IMR-90 (cell line): ENCODE measurements at regions not wholly inside any gene's neighbourhood (a gene's known extent, or its start where the extent isn't known, plus 50 kb on each side); places are given as distances from the start of the nearest gene placed in this dataset.

Source experiments
- ATAC-seq: fragments of 200-7000 bp; cut with Tn5 transposase; 2 replicates; pipeline ENCODE4 v1.9.1; 2020; ENCODE audit warnings: low read depth, mild to moderate bottlenecking, moderate library complexity
- BruUV-seq: library from RNA; stranded (reverse); fragments of 400-500 nt; replicated peaks from 2 replicates; lab custom pipeline; 2021; lab: Mats Ljungman, UMichigan
- CTCF ChIA-PET: fragments of 300-600 bp; formaldehyde crosslinking; extraction: SDS; loops from one replicate; lab custom pipeline; 2021; ENCODE audit warnings: antibody characterized with exemption; lab: Yijun Ruan, JAX
- POLR2A ChIA-PET: fragments of 300-600 bp; sonication (Branson Sonifier 250); formaldehyde crosslinking; loops from one replicate; lab custom pipeline; 2022; ENCODE audit warnings: antibody characterized with exemption; ENCODE audit not compliant: unreplicated experiment; lab: Charles Lee
- DNase-seq: peaks from one replicate; pipeline ENCODE4 v3.0.0; 2013
- H2AFZ ChIP-seq: replicated peaks from 2 replicates; pipeline ENCODE3; 2013; ENCODE audit warnings: low read length, mild to moderate bottlenecking; ENCODE audit not compliant: poor library complexity
- H2AK5ac ChIP-seq: 2 replicates; pipeline ENCODE4 v1.6.1; 2013; ENCODE audit warnings: low read depth, low read length, inconsistent platforms
- H2AK9ac ChIP-seq: replicated peaks from 2 replicates; pipeline ENCODE3; 2013; ENCODE audit warnings: mild to moderate bottlenecking, low read depth, low read length, moderate library complexity; ENCODE audit not compliant: poor library complexity
- H2BK120ac ChIP-seq: 2 replicates; pipeline ENCODE4 v1.6.1; 2013; ENCODE audit warnings: low read depth, low read length, inconsistent platforms
- H2BK15ac ChIP-seq: 3 replicates; pipeline ENCODE4 v1.6.1; 2013; ENCODE audit warnings: low read depth, low read length, inconsistent platforms
- H2BK20ac ChIP-seq: 2 replicates; pipeline ENCODE4 v1.6.1; 2013; ENCODE audit warnings: low read depth, mild to moderate bottlenecking, inconsistent platforms, low read length, moderate library complexity
- H2BK5ac ChIP-seq: 2 replicates; pipeline ENCODE4 v1.6.1; 2013; ENCODE audit warnings: mild to moderate bottlenecking, low read depth, low read length, inconsistent platforms; ENCODE audit not compliant: poor library complexity, severe bottlenecking
- H3K14ac ChIP-seq: replicated peaks from 2 replicates; pipeline ENCODE4 v1.6.1; 2013; ENCODE audit warnings: low read depth, low read length, inconsistent platforms
- H3K18ac ChIP-seq: 2 replicates; pipeline ENCODE4 v1.6.1; 2013; ENCODE audit warnings: low read depth, low read length, control low read depth
- H3K23ac ChIP-seq: 2 replicates; pipeline ENCODE4 v1.6.1; 2013; ENCODE audit warnings: low read depth, low read length, inconsistent platforms
- H3K27ac ChIP-seq: 2 replicates; pipeline ENCODE4 v1.5.1; 2013; ENCODE audit warnings: mild to moderate bottlenecking, control low read depth, low read length; ENCODE audit not compliant: insufficient read depth
- H3K27me3 ChIP-seq: 2 replicates; pipeline ENCODE4 v1.6.1; 2013; ENCODE audit warnings: low read length; ENCODE audit not compliant: control insufficient read depth, insufficient read depth
- H3K36me3 ChIP-seq: 2 replicates; pipeline ENCODE4 v1.6.1; 2013; ENCODE audit warnings: low read length, mixed read lengths; ENCODE audit not compliant: control insufficient read depth, insufficient read depth
- H3K4ac ChIP-seq: 2 replicates; pipeline ENCODE4 v1.6.1; 2013; ENCODE audit warnings: low read depth, low read length, inconsistent platforms
- H3K4me1 ChIP-seq: 2 replicates; pipeline ENCODE4 v1.6.1; 2013; ENCODE audit warnings: low read length, mixed read lengths; ENCODE audit not compliant: control insufficient read depth, insufficient read depth
- H3K4me2 ChIP-seq: 2 replicates; pipeline ENCODE4 v1.6.1; 2013; ENCODE audit warnings: low read depth, mild to moderate bottlenecking, control low read depth, low read length, moderate library complexity
- H3K4me3 ChIP-seq: 2 replicates; pipeline ENCODE4 v1.5.1; 2013; ENCODE audit warnings: low read depth, mild to moderate bottlenecking, control low read depth, low read length, moderate library complexity; ENCODE audit not compliant: insufficient read depth
- H3K56ac ChIP-seq: 2 replicates; pipeline ENCODE4 v1.6.1; 2013; ENCODE audit warnings: low read length, inconsistent platforms; ENCODE audit not compliant: insufficient read depth; ENCODE audit errors: extremely low read depth
- H3K79me1 ChIP-seq, 2 experiments: 2 replicates each; pipeline ENCODE4 v1.6.1; 2013; ENCODE audit warnings: low read length in 2 of 2, inconsistent platforms in 1 of 2, low read depth in 1 of 2
- H3K9ac ChIP-seq: 2 replicates; pipeline ENCODE4 v1.6.1; 2013; ENCODE audit warnings: low read depth, low read length, control low read depth
- H3K9me1 ChIP-seq: 2 replicates; pipeline ENCODE4 v1.6.1; 2013; ENCODE audit warnings: low read length, inconsistent platforms; ENCODE audit not compliant: insufficient read depth
- H3K9me3 ChIP-seq: 2 replicates; pipeline ENCODE4 v1.6.1; 2013; ENCODE audit warnings: low read length; ENCODE audit not compliant: control insufficient read depth, insufficient read depth
- H4K20me1 ChIP-seq: 2 replicates; pipeline ENCODE4 v1.6.1; 2013; ENCODE audit warnings: low read length, inconsistent platforms; ENCODE audit not compliant: insufficient read depth
- H4K5ac ChIP-seq: 2 replicates; pipeline ENCODE4 v1.6.1; 2013; ENCODE audit warnings: mild to moderate bottlenecking, low read depth, low read length, control low read depth
- H4K8ac ChIP-seq, 2 experiments: 2 replicates each; pipeline ENCODE4 v1.6.1; 2013; ENCODE audit warnings: low read depth in 2 of 2, low read length in 2 of 2, control low read depth in 1 of 2, inconsistent platforms in 1 of 2
- H4K91ac ChIP-seq: 2 replicates; pipeline ENCODE4 v1.6.1; 2013; ENCODE audit warnings: low read depth, low read length, inconsistent platforms; ENCODE audit not compliant: insufficient read depth
- BHLHE40 ChIP-seq: fragments of 150-350 bp; IDR thresholded peaks from 2 replicates; pipeline ENCODE4 v1.6.1; 2016; ENCODE audit warnings: mild to moderate bottlenecking, low read depth, low read length
- CEBPB ChIP-seq: IDR thresholded peaks from 2 replicates; pipeline ENCODE4 v1.6.1; 2012; ENCODE audit warnings: low read depth, low read length, improper control_type of control experiment
- CHD1 ChIP-seq: IDR thresholded peaks from 2 replicates; pipeline ENCODE4 v1.6.1; 2012; ENCODE audit warnings: low read depth, low read length, improper control_type of control experiment
- CTCF ChIP-seq: conservative IDR thresholded peaks from 2 replicates; pipeline ENCODE4 v1.5.1; 2012; ENCODE audit warnings: mild to moderate bottlenecking, low read depth, low read length, improper control_type of control experiment
- ELK1 ChIP-seq: fragments of 150-350 bp; IDR thresholded peaks from 2 replicates; pipeline ENCODE4 v1.6.1; 2016; ENCODE audit warnings: low read depth, mild to moderate bottlenecking, low read length, moderate library complexity, borderline replicate concordance
- FOS ChIP-seq: fragments of 150-350 bp; IDR thresholded peaks from 2 replicates; pipeline ENCODE4 v1.6.1; 2016; ENCODE audit warnings: low read depth, low read length
- MAFK ChIP-seq: IDR thresholded peaks from 2 replicates; pipeline ENCODE4 v1.6.1; 2012; ENCODE audit warnings: low read depth, low read length, improper control_type of control experiment
- MAZ ChIP-seq: IDR thresholded peaks from 2 replicates; pipeline ENCODE4 v1.6.1; 2012; ENCODE audit warnings: low read depth, mild to moderate bottlenecking, low read length, improper control_type of control experiment, moderate library complexity, borderline replicate concordance
- MXI1 ChIP-seq: IDR thresholded peaks from 2 replicates; pipeline ENCODE4 v1.6.1; 2012; ENCODE audit warnings: low read depth, mild to moderate bottlenecking, low read length, moderate library complexity, borderline replicate concordance
- POLR2A ChIP-seq: IDR thresholded peaks from 2 replicates; pipeline ENCODE4 v1.6.1; 2012; ENCODE audit warnings: mild to moderate bottlenecking, low read depth, low read length
- RAD21 ChIP-seq: IDR thresholded peaks from 2 replicates; pipeline ENCODE4 v1.6.1; 2012; ENCODE audit warnings: low read length, improper control_type of control experiment
- RCOR1 ChIP-seq: IDR thresholded peaks from 2 replicates; pipeline ENCODE4 v1.6.1; 2012; ENCODE audit warnings: mild to moderate bottlenecking, low read length, improper control_type of control experiment; ENCODE audit not compliant: insufficient replicate concordance
- RFX5 ChIP-seq: IDR thresholded peaks from 2 replicates; pipeline ENCODE4 v1.8.0; 2012; ENCODE audit warnings: low read depth, mild to moderate bottlenecking, low read length, moderate library complexity
- SMC3 ChIP-seq: fragments of 150-350 bp; IDR thresholded peaks from 2 replicates; pipeline ENCODE4 v1.6.1; 2016; ENCODE audit warnings: low read depth, mild to moderate bottlenecking, antibody characterized with exemption, low read length, moderate library complexity
- WGBS, 2 experiments: methylation state at CpG; one replicate each; pipeline versions ENCODE4 v1.1.5 to v1.1.7; 2013; ENCODE audit warnings: missing lambda C conversion rate in 2 of 2; ENCODE audit not compliant: insufficient read length in 1 of 2; ENCODE audit errors: extremely low coverage in 2 of 2; 5-methylcytosine and 5-hydroxymethylcytosine counted together
- dilution Hi-C: fragments of 300-500 bp; cut with HindIII; formaldehyde crosslinking; loops from one replicate; pipeline ENCODE4 v1.14.3; 2018; ENCODE audit warnings: low sequenced_read_pairs; ENCODE audit not compliant: unreplicated experiment
- in situ Hi-C: fragments of 300-500 bp; cut with MboI; formaldehyde crosslinking; loops from 3 replicates; pipeline ENCODE4 v1.14.3; 2019; ENCODE audit warnings: low sequenced_read_pairs, inconsistent platforms, mixed read lengths
- intact Hi-C: fragments of 100-400 bp; cut with micrococcal nuclease; formaldehyde crosslinking; loops from 2 replicates; pipeline ENCODE4 v1.10.0; 2022

- H4K20me1 ChIP-seq: no peaks in the 10 kb centered on the region
- no peak overlapping the region for H3K27ac ChIP-seq
- H3K79me1 ChIP-seq: no peaks in the 10 kb centered on the region
- DNase-seq (no peak), ATAC-seq (no peak)
- no peak overlapping the region for H3K23ac ChIP-seq
- H3K4me1 ChIP-seq: no peaks in the 10 kb centered on the region
- no peaks in the 10 kb centered on the region for H3K9me1 ChIP-seq
- no peak overlapping the region for H2AFZ ChIP-seq
- no peak overlapping the region for H2BK5ac ChIP-seq
- H3K18ac ChIP-seq: no peak overlapping the region
- dilution Hi-C loops: no loop called here
- H3K9me3 ChIP-seq: no peaks in the 10 kb centered on the region
- H3K4ac ChIP-seq: no peak overlapping the region
- intact Hi-C loops: no loop called here
- no peak overlapping the region for H3K4me2 ChIP-seq
- no peak overlapping the region for H2AK9ac ChIP-seq
- H4K5ac ChIP-seq: no peak overlapping the region
- no peaks in the 10 kb centered on the region for H3K36me3 ChIP-seq
- H2BK120ac ChIP-seq: no peak overlapping the region
- no peaks in the 10 kb centered on the region for H3K27me3 ChIP-seq
- in situ Hi-C loops: no loop called here
- no peak overlapping the region; the same call in 1 of the 2 replicates for H4K91ac ChIP-seq
- no peak overlapping the region for H3K4me3 ChIP-seq
- H4K8ac ChIP-seq: no peak overlapping the region
- no peak overlapping the region for H3K9ac ChIP-seq
- no peak overlapping the region for H3K14ac ChIP-seq
- CTCF ChIA-PET: no interaction called here
- H2BK15ac ChIP-seq: no peak overlapping the region
- no TSS peak for BruUV-seq
- POLR2A ChIA-PET: no interaction called here
- H2BK20ac ChIP-seq: no peak overlapping the region
- 100% methylated on average over 2 of the region's 3 CpGs; no CpG with 5 or more reads in 1 of the 2 experiments for WGBS, 2 experiments
- H2AK5ac ChIP-seq: no peak overlapping the region
- TF ChIP-seq MXI1 (no peak), CHD1 (no peak), BHLHE40 (no peak), ELK1 (no peak), CEBPB (no peak), SMC3 (no peak), MAZ (no peak), MAFK (no peak), CTCF (no peak), RCOR1 (no peak), RAD21 (no peak), FOS (no peak), POLR2A (no peak), RFX5 (no peak)
- no peak overlapping the region for H3K56ac ChIP-seq
Measured at GRCh38 chr5:65084795-65085515, 316.2 kb downstream of the CWC27 start.
